K562 (cell line): ENCODE measurements at regions not wholly inside any gene's neighbourhood (a gene's known extent, or its start where the extent isn't known, plus 50 kb on each side); places are given as distances from the start of the nearest gene placed in this dataset.

Source experiments
- BACH1 ChIP-seq: fragments of 200-800 bp; sonication (Bioruptor generic); IDR thresholded peaks from 2 replicates; pipeline ENCODE4 v1.6.1; 2016; ENCODE audit warnings: missing genetic modification characterization, missing compliant biosample characterization
- IRF2 ChIP-seq: sonication (generic); formaldehyde crosslinking; IDR thresholded peaks from 2 replicates; pipeline ENCODE4 v1.8.1; 2022; ENCODE audit warnings: mild to moderate bottlenecking, missing genetic modification reagents
- ZNF512 ChIP-seq: IDR thresholded peaks from 2 replicates; pipeline ENCODE4 v1.6.1; 2016; ENCODE audit warnings: missing genetic modification characterization, missing compliant biosample characterization

DNA sequence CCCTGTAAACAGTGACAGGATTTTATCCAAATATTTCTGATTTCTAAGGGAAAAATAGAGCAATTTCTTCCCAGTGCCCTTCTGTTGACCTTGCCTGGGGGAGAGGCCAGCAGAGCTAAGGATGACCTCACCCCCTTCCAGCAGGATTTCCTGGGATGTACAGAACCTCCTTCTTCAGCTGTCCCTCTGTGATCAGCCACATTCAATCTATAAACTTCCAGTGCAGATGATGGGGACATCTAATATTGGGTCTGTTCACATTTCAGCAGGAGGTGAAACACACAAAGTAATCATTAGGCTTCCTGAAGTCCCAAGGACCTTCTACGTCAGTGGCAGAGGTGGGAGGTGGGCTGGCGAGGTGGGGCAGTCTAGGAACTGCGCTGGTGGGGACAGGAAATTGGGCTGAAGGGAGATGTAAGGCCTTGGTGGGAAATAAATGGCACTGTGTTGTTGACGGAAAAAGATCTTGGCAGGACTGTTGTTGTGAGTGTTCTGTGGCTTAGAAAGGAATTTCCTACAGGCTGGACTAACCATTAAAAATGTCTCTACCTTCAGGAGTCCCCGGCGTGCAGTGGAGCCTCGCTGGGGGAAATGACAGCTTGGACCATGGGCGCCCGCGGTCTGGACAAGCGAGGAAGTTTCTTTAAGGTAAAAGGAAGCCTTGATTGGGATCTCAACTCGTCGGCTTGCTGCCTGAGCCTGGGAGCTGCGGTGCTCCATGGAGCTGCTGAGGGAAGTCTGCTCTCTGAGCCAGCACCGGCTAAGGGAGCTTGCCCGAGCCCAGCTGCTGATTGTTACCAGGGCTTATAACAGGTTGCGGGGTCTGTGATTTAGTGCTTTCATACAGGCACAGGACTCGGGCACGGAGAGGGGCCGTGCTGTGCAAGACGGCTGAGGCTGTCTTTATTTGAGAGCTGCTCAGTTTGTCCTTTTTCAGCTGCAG is 127.9 kb upstream of the NAA20 start:
- TF ChIP-seq BACH1 (tag): no peak
- no peak for TF ChIP-seq IRF2 (CRISPR knock-in tag)
- no peak for TF ChIP-seq ZNF512 (tag)
